ENCODE measurements at regions not wholly inside any gene's neighbourhood (a gene's known extent, or its start where the extent isn't known, plus 50 kb on each side); places are given as distances from the start of the nearest gene placed in this dataset.

DNA sequence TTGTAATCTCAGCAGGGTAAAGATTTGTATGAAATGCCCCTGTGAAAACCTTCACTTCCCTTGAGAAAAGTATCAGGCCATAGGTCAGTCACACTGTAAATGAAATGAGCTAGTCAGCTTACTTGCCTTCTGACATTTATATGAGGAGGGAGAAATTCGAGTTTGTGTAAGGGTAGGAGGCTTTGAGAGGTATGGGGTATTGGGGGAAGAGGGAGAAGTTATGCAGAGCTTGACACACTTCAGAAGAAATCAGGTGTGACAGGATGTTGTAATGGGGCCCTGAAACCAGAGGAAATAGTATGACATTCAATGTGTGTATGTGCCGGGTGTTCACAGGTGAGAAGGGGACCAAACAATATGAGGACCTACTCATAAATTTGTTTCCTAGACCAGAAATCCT is 64.2 kb upstream of the CCN6 start:
- peak; percentile 41 to 60 for DNase-seq

DNA sequence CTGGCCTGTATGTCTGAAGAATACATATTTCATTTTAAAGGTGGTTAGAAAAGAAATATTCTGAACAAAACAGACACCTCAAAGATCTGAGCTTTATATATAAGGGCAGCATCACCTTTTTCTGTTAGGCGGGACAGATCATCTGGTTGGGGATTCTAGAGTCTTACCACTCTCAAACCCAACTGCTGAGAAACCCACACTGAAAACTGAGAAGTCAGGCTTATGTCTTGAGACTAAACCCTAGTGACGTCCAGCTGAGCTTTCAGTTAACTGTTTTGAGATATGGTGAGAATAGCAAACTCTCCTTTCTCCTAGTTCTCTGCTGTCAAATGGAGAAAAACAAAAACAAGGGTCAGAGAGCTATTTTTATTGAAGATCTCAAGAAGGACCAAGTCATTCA is 63.7 kb upstream of the CCN6 start:
- peak in 1 of 2 donors; percentile 27 for DNase-seq

DNA sequence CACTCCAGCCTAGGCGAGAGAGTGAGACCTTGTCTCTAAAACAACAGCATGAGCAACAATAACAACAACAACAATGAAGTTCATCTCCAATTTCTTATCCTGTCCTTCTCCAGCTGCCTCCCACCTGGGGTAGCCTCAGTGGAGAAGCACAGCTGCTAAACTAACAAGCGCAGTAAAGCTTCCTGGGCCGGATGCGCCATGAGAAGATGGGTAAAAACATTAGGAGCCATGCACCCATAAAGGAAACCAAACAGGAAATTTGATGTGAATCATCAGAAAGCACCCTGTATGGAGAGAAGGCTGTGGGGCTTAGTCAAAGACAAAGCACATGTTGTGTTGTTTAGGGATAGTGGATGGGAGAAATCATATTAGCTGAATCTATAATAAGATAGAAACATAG is 61.1 kb upstream of the CCN6 start:
- DNase-seq, result peak; percentile 48 to 61

DNA sequence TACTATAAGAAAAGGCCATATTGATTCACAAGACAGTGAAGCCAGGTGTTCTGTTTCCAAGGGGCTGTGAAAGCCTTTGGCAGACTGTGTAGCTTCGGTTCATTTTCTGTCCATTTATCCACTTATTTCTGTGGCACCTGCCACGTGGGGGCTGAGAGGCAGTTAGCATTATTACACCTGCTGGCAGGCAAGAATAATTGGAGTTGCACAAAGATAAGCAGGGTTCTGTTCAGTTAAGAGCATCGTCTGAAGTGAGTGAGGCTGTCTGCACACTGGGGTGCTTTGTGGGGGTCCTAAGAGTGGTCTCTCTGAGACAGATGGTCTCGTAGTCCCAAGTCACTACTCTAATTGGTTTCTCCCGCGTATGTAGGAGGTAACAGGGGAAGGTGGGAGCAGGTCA is 60.6 kb upstream of the CCN6 start:
- DNase-seq, result no peak

DNA sequence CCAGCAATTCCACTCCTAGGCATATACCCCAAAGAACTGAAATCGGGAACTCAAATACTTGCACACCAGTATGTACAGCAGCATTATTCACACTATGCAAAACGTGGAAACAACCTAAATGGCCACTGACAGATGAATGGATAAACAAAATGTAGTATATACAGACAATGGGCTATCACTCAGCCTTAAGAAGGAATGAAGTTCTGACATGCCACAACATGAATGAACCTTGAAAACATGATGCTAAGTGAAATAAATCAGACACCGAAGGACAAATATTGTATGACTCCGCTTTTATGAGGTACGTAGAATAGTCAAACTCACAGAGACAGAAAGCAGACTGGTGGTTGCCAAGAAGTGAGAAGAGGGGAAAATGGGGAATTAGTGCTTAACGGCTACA is 59.1 kb upstream of the CCN6 start:
- DNase-seq, result no peak

DNA sequence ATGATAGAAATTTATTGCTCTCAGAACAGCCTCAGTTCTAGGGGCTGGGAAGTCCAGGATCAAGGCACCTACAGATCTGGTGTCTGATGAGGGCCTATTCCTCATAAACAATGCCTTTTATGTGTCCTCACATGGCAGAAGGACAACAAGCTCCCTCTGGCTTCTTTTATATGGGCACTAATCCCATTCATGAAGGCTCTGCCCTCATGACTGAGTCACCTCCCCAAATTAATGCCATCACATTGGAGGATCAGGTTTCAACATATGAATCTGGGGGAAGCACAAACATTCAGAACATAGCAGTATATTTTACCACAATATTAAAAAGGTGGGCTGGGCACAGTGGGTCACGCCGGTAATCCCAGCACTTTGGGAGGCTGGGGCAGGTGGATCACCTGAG is 58.5 kb upstream of the CCN6 start:
- DNase-seq, result no peak

DNA sequence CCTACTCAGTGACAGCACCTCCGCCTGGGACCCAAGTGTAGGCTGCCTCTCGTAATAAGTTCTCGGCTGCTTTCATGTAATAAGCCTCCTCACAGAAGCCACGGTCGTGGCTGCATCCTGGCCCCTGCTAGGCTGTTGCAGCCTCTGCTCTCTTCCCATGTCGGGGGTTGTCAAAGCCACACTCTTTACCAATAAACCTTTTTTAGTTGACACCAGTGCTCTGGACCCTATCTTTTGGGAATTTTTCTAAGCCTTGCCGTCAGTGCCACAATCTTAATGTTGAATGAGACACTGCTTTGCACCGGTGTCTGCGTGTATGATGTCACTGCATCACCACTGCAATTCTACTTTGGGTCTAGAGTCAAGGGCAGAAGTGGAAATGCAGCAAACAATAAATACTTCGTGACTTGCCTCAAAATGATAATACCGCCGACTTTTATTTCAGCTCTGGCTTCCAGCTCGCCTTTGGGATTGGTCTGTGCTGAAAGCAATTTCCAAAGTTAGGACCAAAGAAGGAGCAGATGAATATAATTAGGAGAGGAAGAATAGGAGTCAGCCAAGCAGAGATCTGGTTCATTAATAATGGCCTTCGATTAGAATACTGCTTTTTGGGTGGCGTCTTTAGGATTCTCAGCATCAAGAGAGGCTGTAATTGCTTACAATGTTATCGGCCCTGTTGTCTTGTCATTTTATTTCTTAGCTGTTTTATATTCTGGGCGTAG is 57.6 kb upstream of the CCN6 start:
- DNase-seq, result peak in 1 of 2 donors; percentile 11

DNA sequence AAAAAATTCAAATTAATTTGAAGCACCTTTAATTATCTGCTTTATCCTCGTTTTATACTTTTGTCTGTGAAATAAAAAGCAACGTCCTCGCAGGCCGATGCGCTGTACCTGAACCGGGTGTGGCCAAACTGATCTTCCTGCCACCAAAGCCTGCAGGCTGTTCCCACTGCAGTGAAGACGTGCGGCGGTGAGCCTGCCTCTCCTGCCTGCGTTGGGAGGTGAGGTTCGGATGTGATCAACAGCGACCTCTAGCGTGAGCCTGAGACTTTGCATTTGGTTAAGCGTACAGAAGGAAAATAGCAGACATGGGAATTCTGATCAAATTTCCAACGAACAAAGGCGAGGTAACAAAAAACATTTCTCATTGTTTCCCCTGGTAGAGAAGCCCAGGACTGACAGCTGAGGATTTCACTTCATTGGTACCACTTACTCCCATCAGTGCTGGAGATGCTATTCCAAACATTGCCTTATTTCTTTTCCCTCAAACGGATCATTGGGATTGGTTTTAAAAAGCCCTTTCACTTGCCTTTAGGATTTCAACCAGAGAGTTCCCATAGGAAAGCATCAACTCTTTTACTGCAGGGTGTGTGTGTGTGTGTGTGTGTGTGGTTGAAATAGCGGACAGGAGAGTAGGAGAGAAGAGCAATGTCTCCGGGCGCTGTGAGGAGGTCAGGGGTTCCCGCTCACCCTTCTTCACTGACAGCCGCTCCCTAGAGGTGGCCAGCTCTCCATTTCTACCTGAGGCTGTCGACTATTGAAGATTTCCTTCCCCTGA is 56.6 kb upstream of the CCN6 start:
- peak; percentile 84 to 85 for DNase-seq

DNA sequence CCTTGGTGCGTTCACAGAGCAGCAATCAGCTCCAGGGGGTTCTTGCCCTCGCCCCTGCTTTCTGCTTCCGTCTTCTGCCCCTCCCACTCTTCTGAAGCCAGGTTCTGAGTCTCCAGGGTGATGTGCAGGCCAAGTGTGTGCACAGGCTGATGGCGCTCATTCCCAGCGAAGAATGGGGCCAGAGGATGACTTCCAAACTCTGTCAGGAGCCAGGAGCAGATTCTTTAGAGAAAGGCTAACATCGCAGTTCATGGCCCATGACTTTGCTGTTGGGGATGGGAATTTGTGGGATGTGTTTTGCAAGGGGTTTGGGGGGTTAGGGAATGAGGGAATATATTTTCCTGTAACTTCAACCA is 56.1 kb upstream of the CCN6 start:
- DNase-seq, result no peak

DNA sequence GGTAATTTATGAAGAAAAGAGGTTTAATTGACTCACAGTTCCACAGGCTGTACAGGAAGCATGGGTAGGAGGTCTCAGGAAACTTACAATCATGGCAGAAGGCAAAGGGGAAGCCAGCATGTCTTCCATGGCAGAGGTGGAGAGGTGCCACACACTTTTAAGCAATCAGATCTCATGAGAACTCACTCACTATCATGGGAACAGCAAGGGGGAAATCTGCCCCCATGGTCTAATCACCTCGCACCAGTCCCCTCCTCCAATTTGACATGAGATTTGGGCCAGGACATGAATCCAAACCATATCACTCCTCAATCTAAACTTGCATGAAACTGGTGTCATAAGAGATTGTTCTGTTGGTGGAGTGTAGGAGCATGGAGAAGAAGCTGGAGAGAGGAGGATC is 51.6 kb upstream of the CCN6 start:
- no peak for DNase-seq

All from CD4-positive, alpha-beta T cell treated with Interleukin-1 beta for 1 hour (primary cell).